GM21717 (cell line): ENCODE measurements at regions not wholly inside any gene's neighbourhood (a gene's known extent, or its start where the extent isn't known, plus 50 kb on each side); places are given as distances from the start of the nearest gene placed in this dataset.
A peak's percentile ranks its signal among the peaks of the same experiment; 100 is the strongest.

Experiments
- ATAC-seq: cut with Tn5 transposase; IDR thresholded peaks from one replicate; pipeline ENCODE4 v1.9.1; 2021; ENCODE audit warnings: mild to moderate bottlenecking, moderate library complexity; ENCODE audit not compliant: unreplicated experiment

- no peak for ATAC-seq
These were observed 122.8 kb upstream of the MAP3K1 start for GRCh38 chr5:56692359-56693219.

GRCh38 chr5:56688402-56688801 is 126.9 kb upstream of the MAP3K1 start:
- ATAC-seq, result no peak

GRCh38 chr5:56686337-56687195 is 128.8 kb upstream of the MAP3K1 start:
- ATAC-seq, result peak; percentile 59

GRCh38 chr5:56685503-56686217 is 129.7 kb upstream of the MAP3K1 start:
- peak; percentile 11 for ATAC-seq

- no peak for ATAC-seq
These were observed 131.2 kb upstream of the MAP3K1 start for GRCh38 chr5:56684159-56684558.

GRCh38 chr5:56683733-56684132 is 131.6 kb upstream of the MAP3K1 start:
- no peak for ATAC-seq

GRCh38 chr5:56683281-56683680 is 132.1 kb upstream of the MAP3K1 start:
- ATAC-seq, result no peak

- ATAC-seq, result no peak
These were observed 134.0 kb upstream of the MAP3K1 start for GRCh38 chr5:56681346-56681745.

GRCh38 chr5:56680731-56681130 is 134.6 kb upstream of the MAP3K1 start:
- no peak for ATAC-seq

GRCh38 chr5:56677690-56678305 is 137.6 kb upstream of the MAP3K1 start:
- ATAC-seq, result no peak

- no peak for ATAC-seq
These were observed 139.1 kb upstream of the MAP3K1 start for GRCh38 chr5:56676091-56676768.

GRCh38 chr5:56674441-56674840 is 140.9 kb upstream of the MAP3K1 start:
- ATAC-seq, result no peak

GRCh38 chr5:56673171-56673570 is 142.2 kb upstream of the MAP3K1 start:
- no peak for ATAC-seq

- no peak for ATAC-seq
These were observed 143.8 kb upstream of the MAP3K1 start for GRCh38 chr5:56671571-56671970.

- ATAC-seq, result no peak
These were observed 144.4 kb upstream of the MAP3K1 start for GRCh38 chr5:56670916-56671315.

- ATAC-seq, result peak; percentile 99
These were observed 145.5 kb upstream of the MAP3K1 start for GRCh38 chr5:56669534-56670483.

- ATAC-seq, result no peak
These were observed 146.4 kb upstream of the MAP3K1 start for GRCh38 chr5:56668996-56669395.

GRCh38 chr5:56667692-56668091 is 147.7 kb upstream of the MAP3K1 start:
- no peak for ATAC-seq

GRCh38 chr5:56666901-56667300 is 148.4 kb upstream of the MAP3K1 start:
- ATAC-seq, result no peak
